B cell (primary cell): ENCODE measurements at regions not wholly inside any gene's neighbourhood (a gene's known extent, or its start where the extent isn't known, plus 50 kb on each side); places are given as distances from the start of the nearest gene placed in this dataset.

Experiments
- CTCF ChIP-seq: fragments of 200-600 bp; IDR thresholded peaks from one replicate; pipeline ENCODE4 v1.8.0; 2022; ENCODE audit warnings: antibody characterized with exemption, mild to moderate bottlenecking
- EZH2 ChIP-seq: IDR thresholded peaks from 2 replicates; pipeline ENCODE4 v1.6.1; 2012; ENCODE audit warnings: borderline replicate concordance, low read depth, mild to moderate bottlenecking, moderate library complexity, low read length; ENCODE audit not compliant: insufficient read depth, poor library complexity, severe bottlenecking

GRCh38 chr4:53863158-53863557 lies 201.2 kb downstream of the CHIC2 start:
- TF ChIP-seq CTCF (no peak), EZH2 (no peak)
